ENCODE measurements at regions not wholly inside any gene's neighbourhood (a gene's known extent, or its start where the extent isn't known, plus 50 kb on each side); places are given as distances from the start of the nearest gene placed in this dataset.

- in situ Hi-C loops (cut with HindIII; ENCODE audit: low sequenced_read_pairs), result no loop called here
- TF ChIP-seq CTCF (IDR thresholded peaks at IDR 0.05; ENCODE audit: low read depth, low read length, missing control alignments), result no peak
- H3K4me3 ChIP-seq (ENCODE audit: low read depth, low read length), result no peak overlapping the region
- DNase-seq (ENCODE audit: low read depth), result no peak
Observed at GRCh38 chr13:65868099-65868498, 1362.0 kb downstream of the PCDH9 start.

GRCh38 chr13:65866138-65866537, 1364.0 kb downstream of the PCDH9 start:
- in situ Hi-C loops (cut with HindIII; ENCODE audit: low sequenced_read_pairs), result no loop called here
- TF ChIP-seq CTCF (IDR thresholded peaks at IDR 0.05; ENCODE audit: low read depth, low read length, missing control alignments), result no peak
- no peak for DNase-seq (ENCODE audit: low read depth)
- H3K4me3 ChIP-seq (ENCODE audit: low read depth, low read length), result no peak overlapping the region

GRCh38 chr13:65865206-65865605, 1364.9 kb downstream of the PCDH9 start:
- in situ Hi-C loops (cut with HindIII; ENCODE audit: low sequenced_read_pairs), result no loop called here
- DNase-seq (ENCODE audit: low read depth), result no peak
- TF ChIP-seq CTCF (IDR thresholded peaks at IDR 0.05; ENCODE audit: low read depth, low read length, missing control alignments), result no peak
- no peak overlapping the region for H3K4me3 ChIP-seq (ENCODE audit: low read depth, low read length)

- no peak for TF ChIP-seq CTCF (IDR thresholded peaks at IDR 0.05; ENCODE audit: low read depth, low read length, missing control alignments)
- no peak for DNase-seq (ENCODE audit: low read depth)
- H3K4me3 ChIP-seq (ENCODE audit: low read depth, low read length), result no peak overlapping the region
- in situ Hi-C loops (cut with HindIII; ENCODE audit: low sequenced_read_pairs), result no loop called here
Observed at GRCh38 chr13:65864039-65864438, 1366.1 kb downstream of the PCDH9 start.

- DNase-seq (ENCODE audit: low read depth), result no peak
- no peak overlapping the region for H3K4me3 ChIP-seq (ENCODE audit: low read depth, low read length)
- in situ Hi-C loops (cut with HindIII; ENCODE audit: low sequenced_read_pairs), result no loop called here
- no peak for TF ChIP-seq CTCF (IDR thresholded peaks at IDR 0.05; ENCODE audit: low read depth, low read length, missing control alignments)
Observed at GRCh38 chr13:65860306-65860705, 1369.8 kb downstream of the PCDH9 start.

- DNase-seq (ENCODE audit: low read depth), result no peak
- in situ Hi-C loops (cut with HindIII; ENCODE audit: low sequenced_read_pairs), result no loop called here
- no peak overlapping the region for H3K4me3 ChIP-seq (ENCODE audit: low read depth, low read length)
- TF ChIP-seq CTCF (IDR thresholded peaks at IDR 0.05; ENCODE audit: low read depth, low read length, missing control alignments), result no peak
Observed at GRCh38 chr13:65857942-65858565, 1372.1 kb downstream of the PCDH9 start.
